Neural progenitor cell (in vitro differentiated cells): ENCODE measurements at regions not wholly inside any gene's neighbourhood (a gene's known extent, or its start where the extent isn't known, plus 50 kb on each side); places are given as distances from the start of the nearest gene placed in this dataset.
"Not testable (repeated sequence)": the region's sequence is repeated elsewhere in the genome, so short reads cannot be mapped to it uniquely, and the experiment has no call there.

Experiments
- DNase-seq: peaks from one replicate; pipeline ENCODE4 v3.0.0-alpha.2; 2016; ENCODE audit warnings: low spot score
- H2AFZ ChIP-seq: fragments of 200-600 bp; sonication (generic); replicated peaks from 2 replicates; pipeline ENCODE4 v1.6.1; 2016; ENCODE audit warnings: antibody characterized with exemption
- H3F3A ChIP-seq: fragments of 200-600 bp; sonication (generic); 2 replicates; pipeline ENCODE4 v1.6.1; 2016; ENCODE audit warnings: antibody characterized with exemption, low read depth
- H3K27ac ChIP-seq: fragments of 200-600 bp; sonication (generic); 2 replicates; pipeline ENCODE4 v1.5.1; 2016; ENCODE audit warnings: mild to moderate bottlenecking
- H3K27me3 ChIP-seq: fragments of 200-600 bp; sonication (generic); 2 replicates; pipeline ENCODE4 v1.6.1; 2016; ENCODE audit warnings: mild to moderate bottlenecking, moderate library complexity
- H3K36me3 ChIP-seq: fragments of 200-600 bp; sonication (generic); 2 replicates; pipeline ENCODE4 v1.5.1; 2016
- H3K4me1 ChIP-seq: fragments of 200-600 bp; sonication (generic); 2 replicates; pipeline ENCODE4 v1.6.1; 2016; ENCODE audit warnings: mixed run types
- H3K4me2 ChIP-seq: fragments of 200-600 bp; sonication (generic); 2 replicates; pipeline ENCODE4 v1.6.1; 2016
- H3K4me3 ChIP-seq: fragments of 200-600 bp; sonication (generic); 2 replicates; pipeline ENCODE4 v1.5.1; 2016
- H3K79me2 ChIP-seq: fragments of 200-600 bp; sonication (generic); 2 replicates; pipeline ENCODE4 v1.6.1; 2016; ENCODE audit warnings: low read depth
- H3K9ac ChIP-seq: fragments of 200-600 bp; sonication (generic); 2 replicates; pipeline ENCODE4 v1.6.1; 2016
- H3K9me3 ChIP-seq: fragments of 200-600 bp; sonication (generic); 2 replicates; pipeline ENCODE4 v1.5.1; 2016; ENCODE audit warnings: low read depth
- H4K20me1 ChIP-seq: fragments of 200-600 bp; sonication (generic); 2 replicates; pipeline ENCODE4 v1.6.1; 2016; ENCODE audit warnings: low read depth
- H3K27ac Mint-ChIP-seq: 3 replicates; pipeline ENCODE4 v1.8.0; 2021; ENCODE audit warnings: mixed read lengths
- H3K27me3 Mint-ChIP-seq: 2 replicates; pipeline ENCODE4 v1.8.0; 2022; ENCODE audit warnings: low read depth, mild to moderate bottlenecking, inconsistent platforms, moderate library complexity, mixed read lengths; ENCODE audit not compliant: insufficient read depth
- H3K36me3 Mint-ChIP-seq: 3 replicates; pipeline ENCODE4 v1.8.0; 2021; ENCODE audit warnings: mixed read lengths
- H3K4me1 Mint-ChIP-seq: 3 replicates; pipeline ENCODE4 v1.8.0; 2021; ENCODE audit warnings: mixed read lengths
- H3K4me3 Mint-ChIP-seq: 3 replicates; pipeline ENCODE4 v1.8.0; 2021; ENCODE audit warnings: mild to moderate bottlenecking, moderate library complexity, mixed read lengths
- H3K9me3 Mint-ChIP-seq: 3 replicates; pipeline ENCODE4 v1.8.0; 2020; ENCODE audit warnings: mixed read lengths
- EZH2 ChIP-seq: fragments of 200-600 bp; sonication (generic); IDR thresholded peaks from 2 replicates; pipeline ENCODE4 v1.6.1; 2017; ENCODE audit warnings: antibody characterized with exemption, mild to moderate bottlenecking, moderate library complexity
- EZH2phosphoT487 ChIP-seq: fragments of 200-600 bp; sonication (generic); IDR thresholded peaks from 2 replicates; pipeline ENCODE4 v1.6.1; 2017; ENCODE audit warnings: antibody characterized with exemption
- TF ChIP-seq, protein P1 (sequence below): fragments of 200-600 bp; sonication (generic); IDR thresholded peaks from 2 replicates; pipeline ENCODE4 v1.5.1; 2017; ENCODE audit warnings: antibody characterized with exemption, mild to moderate bottlenecking

DNA sequence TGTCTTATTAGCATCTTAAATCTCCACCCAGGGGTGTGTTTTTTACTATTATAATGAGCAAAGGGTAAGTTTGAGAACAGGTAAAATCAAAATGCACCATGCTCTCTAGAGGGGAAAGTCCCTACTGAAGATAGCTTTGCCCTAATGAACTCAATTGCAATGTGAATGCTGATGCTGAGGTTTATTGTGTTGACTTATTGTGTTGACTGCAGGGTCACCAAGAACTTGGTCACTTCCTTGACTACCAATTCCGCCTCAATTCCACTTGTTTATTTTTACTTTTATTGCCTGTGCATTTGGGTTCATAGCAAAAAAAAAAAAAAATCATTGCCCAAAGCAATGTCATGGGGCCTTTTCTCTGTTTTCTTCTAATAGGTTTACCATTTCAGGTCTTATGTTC lies 67.7 kb upstream of the SRD5A3 start:
- no peak overlapping the region for H3K27ac Mint-ChIP-seq

DNA sequence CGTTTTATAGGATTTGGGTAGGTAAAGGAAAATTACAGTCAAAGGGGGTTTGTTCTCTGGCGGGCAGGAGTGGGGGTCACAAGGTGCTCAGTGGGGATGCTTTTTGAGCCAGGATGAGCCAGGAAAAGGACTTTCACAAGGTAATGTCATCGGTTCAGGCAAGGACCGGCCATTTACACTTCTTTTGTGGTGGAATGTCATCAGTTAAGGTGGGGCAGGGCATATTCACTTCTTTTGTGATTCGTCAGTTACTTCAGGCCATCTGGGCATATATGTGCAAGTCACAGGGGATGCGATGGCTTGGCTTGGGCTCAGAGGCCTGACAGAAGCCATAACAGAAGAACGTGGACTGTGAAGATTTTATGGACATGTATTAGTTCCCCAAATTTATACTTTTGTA lies 65.6 kb upstream of the SRD5A3 start:
- H3K4me3 Mint-ChIP-seq, H3K36me3 ChIP-seq, H3K27ac Mint-ChIP-seq, DNase-seq, H3K4me2 ChIP-seq, H3K4me1 Mint-ChIP-seq, H3K27ac ChIP-seq, H3K4me1 ChIP-seq, H3K79me2 ChIP-seq, H3K4me3 ChIP-seq, H3K27me3 ChIP-seq, H2AFZ ChIP-seq, H4K20me1 ChIP-seq, H3K36me3 Mint-ChIP-seq, H3K27me3 Mint-ChIP-seq, H3F3A ChIP-seq, H3K9ac ChIP-seq: not testable (repeated sequence)
- peaks cover 15% of the 10 kb centered on the region for H3K9me3 ChIP-seq
- H3K9me3 Mint-ChIP-seq = peaks cover 34% of the 10 kb centered on the region

More for the DNA sequence above, 67.7 kb upstream of the SRD5A3 start:
- H3K36me3 ChIP-seq = no peaks in the 10 kb centered on the region
- no peaks in the 10 kb centered on the region for H3K4me1 ChIP-seq
- peaks cover 1% of the 10 kb centered on the region for H3K4me1 Mint-ChIP-seq
- no peak overlapping the region for H3K9ac ChIP-seq
- no peaks in the 10 kb centered on the region for H3K36me3 Mint-ChIP-seq
- DNase-seq = no peak
- peaks cover 4% of the 10 kb centered on the region for H3K9me3 ChIP-seq
- H3K4me3 Mint-ChIP-seq = no peak overlapping the region
- no peaks in the 10 kb centered on the region for H4K20me1 ChIP-seq
- peaks cover 16% of the 10 kb centered on the region for H3K9me3 Mint-ChIP-seq
- no peaks in the 10 kb centered on the region for H3K27me3 ChIP-seq
- no peaks in the 10 kb centered on the region for H3K79me2 ChIP-seq
- H3K27ac ChIP-seq = no peak overlapping the region
- H3F3A ChIP-seq = no peaks in the 10 kb centered on the region
- TF ChIP-seq, protein P1, sequence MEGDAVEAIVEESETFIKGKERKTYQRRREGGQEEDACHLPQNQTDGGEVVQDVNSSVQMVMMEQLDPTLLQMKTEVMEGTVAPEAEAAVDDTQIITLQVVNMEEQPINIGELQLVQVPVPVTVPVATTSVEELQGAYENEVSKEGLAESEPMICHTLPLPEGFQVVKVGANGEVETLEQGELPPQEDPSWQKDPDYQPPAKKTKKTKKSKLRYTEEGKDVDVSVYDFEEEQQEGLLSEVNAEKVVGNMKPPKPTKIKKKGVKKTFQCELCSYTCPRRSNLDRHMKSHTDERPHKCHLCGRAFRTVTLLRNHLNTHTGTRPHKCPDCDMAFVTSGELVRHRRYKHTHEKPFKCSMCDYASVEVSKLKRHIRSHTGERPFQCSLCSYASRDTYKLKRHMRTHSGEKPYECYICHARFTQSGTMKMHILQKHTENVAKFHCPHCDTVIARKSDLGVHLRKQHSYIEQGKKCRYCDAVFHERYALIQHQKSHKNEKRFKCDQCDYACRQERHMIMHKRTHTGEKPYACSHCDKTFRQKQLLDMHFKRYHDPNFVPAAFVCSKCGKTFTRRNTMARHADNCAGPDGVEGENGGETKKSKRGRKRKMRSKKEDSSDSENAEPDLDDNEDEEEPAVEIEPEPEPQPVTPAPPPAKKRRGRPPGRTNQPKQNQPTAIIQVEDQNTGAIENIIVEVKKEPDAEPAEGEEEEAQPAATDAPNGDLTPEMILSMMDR = no peak
- no peak overlapping the region for H2AFZ ChIP-seq
- H3K4me2 ChIP-seq = no peak overlapping the region
- peaks cover 8% of the 10 kb centered on the region for H3K27me3 Mint-ChIP-seq
- H3K4me3 ChIP-seq = no peak overlapping the region

DNA sequence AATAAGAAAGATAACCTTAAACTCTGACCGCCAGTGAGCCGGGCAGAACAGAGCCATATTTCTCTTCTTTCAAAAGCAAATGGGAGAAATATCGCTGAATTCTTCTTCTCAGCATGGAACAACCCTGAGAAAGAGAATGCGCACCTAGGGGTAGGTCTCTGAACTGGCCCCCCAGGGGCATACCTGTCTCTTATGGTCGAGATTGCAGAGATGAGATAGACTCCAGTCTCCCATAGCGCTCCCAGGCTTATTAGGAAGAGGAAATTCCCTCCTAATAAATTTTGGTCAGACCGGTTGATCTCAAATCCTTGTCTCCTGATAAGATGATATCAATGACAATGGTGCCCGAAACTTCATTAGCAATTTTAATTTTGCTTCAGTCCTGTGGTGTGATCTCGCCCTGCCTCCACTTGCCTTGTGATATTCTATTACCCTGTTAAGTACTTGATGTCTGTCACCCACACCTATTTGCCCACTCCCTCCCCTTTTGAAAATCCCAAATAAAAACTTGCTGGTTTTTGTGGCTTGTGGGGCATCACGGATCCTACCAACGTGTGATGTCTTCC lies 64.8 kb upstream of the SRD5A3 start:
- H3K9me3 Mint-ChIP-seq = peaks cover 38% of the 10 kb centered on the region
- peaks cover 15% of the 10 kb centered on the region for H3K9me3 ChIP-seq
- not testable (repeated sequence) for H3K27me3 Mint-ChIP-seq, H3K9ac ChIP-seq, H3K4me3 ChIP-seq, H2AFZ ChIP-seq, H3K36me3 Mint-ChIP-seq, H4K20me1 ChIP-seq, H3K27ac ChIP-seq, H3K4me2 ChIP-seq, H3K27ac Mint-ChIP-seq, H3K79me2 ChIP-seq, H3K36me3 ChIP-seq, H3K4me1 Mint-ChIP-seq, H3K4me1 ChIP-seq, DNase-seq, H3K27me3 ChIP-seq, H3K4me3 Mint-ChIP-seq, H3F3A ChIP-seq

DNA sequence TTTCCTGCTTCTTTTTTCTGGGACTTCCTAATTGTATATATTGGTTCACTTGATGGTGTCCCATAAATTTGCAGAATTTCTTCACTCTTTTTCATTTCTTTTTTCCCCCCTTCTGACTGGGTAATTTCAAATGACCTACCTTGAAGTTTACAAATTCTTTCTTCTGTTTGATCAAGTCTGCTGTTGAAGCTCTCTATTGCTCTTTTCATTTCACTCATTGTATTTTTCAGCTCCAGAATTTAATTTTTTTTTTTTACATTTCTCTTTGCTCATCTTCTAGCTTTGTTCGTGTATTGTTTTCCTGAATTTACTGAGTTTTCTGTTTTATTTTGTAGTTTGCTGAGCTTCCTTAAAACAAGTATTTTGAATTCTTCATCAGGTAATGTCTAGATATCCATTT lies 61.7 kb upstream of the SRD5A3 start:
- H3K27ac Mint-ChIP-seq = no peak overlapping the region
- no peaks in the 10 kb centered on the region for H3K27me3 ChIP-seq
- peaks cover 38% of the 10 kb centered on the region for H3K9me3 Mint-ChIP-seq
- H3F3A ChIP-seq = no peaks in the 10 kb centered on the region
- H3K4me3 Mint-ChIP-seq = no peak overlapping the region
- TF ChIP-seq EZH2 = no peak
- TF ChIP-seq, protein P1 = no peak
- no peak for TF ChIP-seq EZH2phosphoT487
- H3K36me3 Mint-ChIP-seq = no peaks in the 10 kb centered on the region
- H3K4me3 ChIP-seq = no peak overlapping the region
- no peaks in the 10 kb centered on the region for H3K36me3 ChIP-seq
- peaks cover 3% of the 10 kb centered on the region for H3K27me3 Mint-ChIP-seq
- H3K4me1 ChIP-seq = no peaks in the 10 kb centered on the region
- H3K4me1 Mint-ChIP-seq = no peaks in the 10 kb centered on the region
- H3K9me3 ChIP-seq = peaks cover 15% of the 10 kb centered on the region
- no peak overlapping the region for H3K4me2 ChIP-seq
- H4K20me1 ChIP-seq = no peaks in the 10 kb centered on the region
- H3K79me2 ChIP-seq = no peaks in the 10 kb centered on the region
- H2AFZ ChIP-seq = no peak overlapping the region
- no peak overlapping the region for H3K27ac ChIP-seq
- DNase-seq = no peak
- H3K9ac ChIP-seq = no peak overlapping the region
